GM12878 (cell line): ENCODE measurements at regions not wholly inside any gene's neighbourhood (a gene's known extent, or its start where the extent isn't known, plus 50 kb on each side); places are given as distances from the start of the nearest gene placed in this dataset.

ENCODE experiments used
- ATAC-seq: fragments of 200-7000 bp; cut with Tn5 transposase; 3 replicates; pipeline ENCODE4 v1.9.1; 2020; ENCODE audit warnings: mild to moderate bottlenecking, moderate library complexity
- BruUV-seq: library from RNA; stranded (reverse); fragments of 400-500 nt; replicated peaks from 2 replicates; lab custom pipeline; 2021; lab: Mats Ljungman, UMichigan
- CTCF ChIA-PET: fragments of 300-600 bp; sonication (Branson Sonifier 250); formaldehyde crosslinking; extraction: SDS; loops from one replicate; lab custom pipeline; 2021; ENCODE audit warnings: inconsistent platforms; lab: Yijun Ruan, JAX
- POLR2A ChIA-PET: fragments of 350-600 bp; formaldehyde crosslinking; extraction: SDS; loops from one replicate; lab custom pipeline; 2021; ENCODE audit warnings: inconsistent platforms; lab: Charles Lee
- RAD21 ChIA-PET: fragments of 300-600 bp; sonication (Branson Sonifier 250); formaldehyde crosslinking; loops from one replicate; lab custom pipeline; 2023; ENCODE audit warnings: antibody characterized with exemption; ENCODE audit not compliant: unreplicated experiment; lab: Charles Lee
- SMC1A ChIA-PET: fragments of 300-600 bp; sonication (Branson Sonifier 250); formaldehyde crosslinking; loops from one replicate; lab custom pipeline; 2023; ENCODE audit not compliant: unreplicated experiment, uncharacterized antibody; lab: Charles Lee
- DNase-seq: peaks from one replicate; pipeline ENCODE4 v3.0.0-alpha.2; 2011; ENCODE audit warnings: low read depth, low spot score
- FAIRE-seq: peaks from 3 replicates; lab custom pipeline; 2011; peaks lifted over from hg19 to GRCh38; lab: Jason Lieb, UNC
- H2AFZ ChIP-seq: 2 replicates; pipeline ENCODE4 v1.6.0; 2011; ENCODE audit warnings: low read depth, low read length, control low read depth; ENCODE audit not compliant: control insufficient read depth
- H3K27ac ChIP-seq: 2 replicates; pipeline ENCODE4 v1.5.1; 2011; ENCODE audit warnings: control low read depth; ENCODE audit not compliant: control insufficient read depth, insufficient read depth
- H3K27me3 ChIP-seq, 2 experiments: replicated peaks in 1 of 2; 2 replicates each; pipeline versions ENCODE4 v1.6.0 to v1.6.1; 2011; ENCODE audit warnings: low read length in 1 of 2; ENCODE audit not compliant: control insufficient read depth in 2 of 2, insufficient read depth in 2 of 2
- H3K36me3 ChIP-seq, 2 experiments: 2 replicates each; pipeline ENCODE4 v1.5.1; 2011; ENCODE audit warnings: low read length in 1 of 2; ENCODE audit not compliant: control insufficient read depth in 2 of 2, insufficient read depth in 2 of 2
- H3K4me1 ChIP-seq: 2 replicates; pipeline ENCODE4 v1.6.1; 2011; ENCODE audit warnings: mild to moderate bottlenecking, low read length, moderate library complexity, mixed read lengths; ENCODE audit not compliant: control insufficient read depth, insufficient read depth
- H3K4me2 ChIP-seq: 2 replicates; pipeline ENCODE4 v1.6.0; 2011; ENCODE audit warnings: control low read depth; ENCODE audit not compliant: control insufficient read depth, insufficient read depth
- H3K4me3 ChIP-seq: fragments of 200-600 bp; sonication (generic); 2 replicates; pipeline ENCODE4 v1.5.1; 2016
- H3K79me2 ChIP-seq: 2 replicates; pipeline ENCODE4 v1.6.0; 2011; ENCODE audit warnings: low read length; ENCODE audit not compliant: control insufficient read depth, insufficient read depth
- H3K9ac ChIP-seq: 2 replicates; pipeline ENCODE4 v1.8.0; 2011; ENCODE audit warnings: low read length, control low read depth, mixed read lengths; ENCODE audit not compliant: control insufficient read depth, insufficient read depth
- H3K9me3 ChIP-seq: replicated peaks from 3 replicates; pipeline ENCODE4 v1.5.1; 2011; ENCODE audit warnings: mild to moderate bottlenecking, low read length; ENCODE audit not compliant: control insufficient read depth, insufficient read depth
- H4K20me1 ChIP-seq: 2 replicates; pipeline ENCODE4 v1.6.0; 2011; ENCODE audit not compliant: control insufficient read depth, insufficient read depth
- DPF2 ChIP-seq: fragments of 450-650 bp; IDR thresholded peaks from 2 replicates; pipeline ENCODE4 v1.6.1; 2017; ENCODE audit warnings: mild to moderate bottlenecking
- WGBS: methylation state at CpG from one replicate; pipeline ENCODE4 v1.1.6; 2016; ENCODE audit warnings: low lambda C conversion rate; ENCODE audit not compliant: insufficient replicate concordance, insufficient coverage; ENCODE audit errors: missing lambda C conversion rate; 5-methylcytosine and 5-hydroxymethylcytosine counted together
- in situ Hi-C: fragments of 300-500 bp; cut with MboI; formaldehyde crosslinking; loops from 9 replicates; pipeline ENCODE4 v1.14.3; 2018; ENCODE audit warnings: mixed read lengths
- intact Hi-C: fragments of 100-400 bp; cut with micrococcal nuclease; formaldehyde crosslinking; loops from one replicate; pipeline ENCODE4 v1.14.2; 2022; ENCODE audit not compliant: unreplicated experiment
- TF ChIP-seq, protein P1 (sequence below), 3 experiments: IDR thresholded peaks in 2 of 3; conservative IDR thresholded peaks in 1 of 3; 2 replicates each; pipeline ENCODE4 v1.5.1; 2011; ENCODE audit warnings: low read depth in 3 of 3, low read length in 3 of 3, mild to moderate bottlenecking in 3 of 3, control low read depth in 2 of 3, moderate library complexity in 2 of 3, inconsistent platforms in 1 of 3, mixed read lengths in 1 of 3; ENCODE audit not compliant: control insufficient read depth in 2 of 3, insufficient read depth in 1 of 3; ENCODE audit errors: extremely low read depth in 1 of 3

- in situ Hi-C loops (no loop called here), intact Hi-C loops (no loop called here)
- Histone ChIP-seq H3K4me2 (no peak overlapping the region), H2AFZ (no peak overlapping the region), H3K79me2 (no peaks in the 10 kb centered on the region), H3K9me3 (no peaks in the 10 kb centered on the region), H4K20me1 (no peaks in the 10 kb centered on the region), H3K4me1 (no peaks in the 10 kb centered on the region), H3K36me3 (no peaks in the 10 kb centered on the region), H3K27me3 (no peaks in the 10 kb centered on the region; a peak in 1 of 4 replicates)
- DNase-seq (no peak), ATAC-seq (no peak; the same call in 2 of the 3 replicates)
- POLR2A ChIA-PET, result no interaction called here
- CTCF ChIA-PET, result no interaction called here
- 2% methylated on average over 13 of the region's 17 CpGs for WGBS
- RAD21 ChIA-PET, result no interaction called here
- SMC1A ChIA-PET, result no interaction called here
- no peak for TF ChIP-seq DPF2
- TF ChIP-seq, protein P1, sequence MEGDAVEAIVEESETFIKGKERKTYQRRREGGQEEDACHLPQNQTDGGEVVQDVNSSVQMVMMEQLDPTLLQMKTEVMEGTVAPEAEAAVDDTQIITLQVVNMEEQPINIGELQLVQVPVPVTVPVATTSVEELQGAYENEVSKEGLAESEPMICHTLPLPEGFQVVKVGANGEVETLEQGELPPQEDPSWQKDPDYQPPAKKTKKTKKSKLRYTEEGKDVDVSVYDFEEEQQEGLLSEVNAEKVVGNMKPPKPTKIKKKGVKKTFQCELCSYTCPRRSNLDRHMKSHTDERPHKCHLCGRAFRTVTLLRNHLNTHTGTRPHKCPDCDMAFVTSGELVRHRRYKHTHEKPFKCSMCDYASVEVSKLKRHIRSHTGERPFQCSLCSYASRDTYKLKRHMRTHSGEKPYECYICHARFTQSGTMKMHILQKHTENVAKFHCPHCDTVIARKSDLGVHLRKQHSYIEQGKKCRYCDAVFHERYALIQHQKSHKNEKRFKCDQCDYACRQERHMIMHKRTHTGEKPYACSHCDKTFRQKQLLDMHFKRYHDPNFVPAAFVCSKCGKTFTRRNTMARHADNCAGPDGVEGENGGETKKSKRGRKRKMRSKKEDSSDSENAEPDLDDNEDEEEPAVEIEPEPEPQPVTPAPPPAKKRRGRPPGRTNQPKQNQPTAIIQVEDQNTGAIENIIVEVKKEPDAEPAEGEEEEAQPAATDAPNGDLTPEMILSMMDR (IDR thresholded peaks at IDR 0.05 in 2 of 3, conservative IDR thresholded peaks at IDR 0.05 in 1 of 3; ENCODE audit: control insufficient read depth in 2 of 3, extremely low read depth in 1 of 3, insufficient read depth in 1 of 3, low read depth in 3 of 3, low read length in 3 of 3), result peak in 2 of 3 experiments; percentile 4 to 18; a peak in 2 of 6 replicates
- TF ChIP-seq, all 136 proteins: peak for 1
- no peak for FAIRE-seq
- Histone ChIP-seq H3K9ac (no peak overlapping the region), H3K27ac (no peak overlapping the region), H3K4me3 (no peak overlapping the region)
- BruUV-seq, result no TSS peak
Measured at GRCh38 chr2:129903586-129904425, 75.7 kb upstream of the RAB6C start.
